Natural killer cell (primary cell): ENCODE measurements at regions not wholly inside any gene's neighbourhood (a gene's known extent, or its start where the extent isn't known, plus 50 kb on each side); places are given as distances from the start of the nearest gene placed in this dataset.
"Not testable (repeated sequence)": the region's sequence is repeated elsewhere in the genome, so short reads cannot be mapped to it uniquely, and the experiment has no call there.

Source experiments
- ATAC-seq, 3 donors: fragments of 150-1000 bp in 2 of 3; fragments of 200-7000 bp in 1 of 3; cut with Tn5 transposase; 1 replicate in 1 of 3; 2 replicates in 2 of 3; pipeline ENCODE4 v1.10.0; 2021; ENCODE audit warnings: mild to moderate bottlenecking in 2 of 3, moderate library complexity in 2 of 3
- DNase-seq, 2 donors: peaks; one replicate each; pipeline versions ENCODE4 v3.0.0 to v3.0.0-alpha.2; 2013 to 2021; ENCODE audit warnings: mixed read lengths in 1 of 2
- H3K27ac ChIP-seq: one replicate; pipeline ENCODE4 v1.5.1; 2013; ENCODE audit warnings: mild to moderate bottlenecking, low read length
- H3K27me3 ChIP-seq: one replicate; pipeline ENCODE4 v1.6.1; 2013; ENCODE audit warnings: low read length; ENCODE audit not compliant: control insufficient read depth, insufficient read depth
- H3K36me3 ChIP-seq: one replicate; pipeline ENCODE4 v1.6.1; 2013; ENCODE audit warnings: low read length; ENCODE audit not compliant: control insufficient read depth, insufficient read depth
- H3K4me1 ChIP-seq: one replicate; pipeline ENCODE4 v1.6.1; 2013; ENCODE audit warnings: low read length; ENCODE audit not compliant: control insufficient read depth, insufficient read depth
- H3K4me3 ChIP-seq: one replicate; pipeline ENCODE4 v1.5.1; 2013; ENCODE audit warnings: low read length
- H3K9me3 ChIP-seq: one replicate; pipeline ENCODE4 v1.6.1; 2013; ENCODE audit warnings: low read length; ENCODE audit not compliant: control insufficient read depth, insufficient read depth
- H3K27ac Mint-ChIP-seq, 2 donors: one replicate each; pipeline ENCODE4 v1.8.0; 2022; ENCODE audit warnings: mild to moderate bottlenecking in 2 of 2, mixed read lengths in 2 of 2, moderate library complexity in 1 of 2
- H3K27me3 Mint-ChIP-seq, 2 donors: one replicate each; pipeline ENCODE4 v1.8.0; 2022; ENCODE audit warnings: low read depth in 2 of 2, mixed read lengths in 2 of 2
- H3K36me3 Mint-ChIP-seq: one replicate; pipeline ENCODE4 v1.8.0; 2022; ENCODE audit warnings: mixed read lengths
- H3K4me1 Mint-ChIP-seq, 2 donors: one replicate each; pipeline ENCODE4 v1.8.0; 2022; ENCODE audit warnings: mixed read lengths in 2 of 2
- H3K4me3 Mint-ChIP-seq: one replicate; pipeline ENCODE4 v1.8.0; 2022; ENCODE audit warnings: mild to moderate bottlenecking, moderate library complexity, mixed read lengths
- H3K9me3 Mint-ChIP-seq, 2 donors: one replicate each; pipeline ENCODE4 v1.8.0; 2022; ENCODE audit warnings: mixed read lengths in 2 of 2
- WGBS: methylation state at CpG from one replicate; pipeline ENCODE4 v1.1.7; 2013; ENCODE audit warnings: missing lambda C conversion rate; ENCODE audit not compliant: insufficient coverage; 5-methylcytosine and 5-hydroxymethylcytosine counted together
- intact Hi-C: fragments of 100-400 bp; cut with micrococcal nuclease; formaldehyde crosslinking; loops from one replicate; pipeline ENCODE4 v1.14.2; 2022
- TF ChIP-seq, protein P1 (sequence below): fragments of 200-600 bp; IDR thresholded peaks from one replicate; pipeline ENCODE4 v1.8.0; 2022; ENCODE audit warnings: antibody characterized with exemption

DNA sequence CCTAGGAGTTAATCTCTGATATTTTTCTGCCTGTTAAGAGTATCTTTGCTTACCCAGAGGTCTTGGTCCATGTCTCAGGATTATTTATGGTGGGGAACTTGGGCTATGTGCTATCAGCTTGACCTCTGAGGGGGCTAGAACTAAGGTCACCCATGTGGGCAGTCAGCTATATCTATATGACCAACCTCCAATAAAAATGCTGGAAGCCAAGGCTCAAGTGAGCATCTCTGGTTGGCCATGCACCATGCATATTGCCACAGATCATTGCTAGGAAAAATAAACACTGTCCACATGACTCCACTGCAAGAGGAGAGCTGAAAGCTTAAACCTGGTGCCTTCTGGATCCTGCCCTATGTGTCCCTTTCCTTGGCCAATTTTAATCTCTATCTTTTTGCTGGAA lies 196.5 kb upstream of the SLC7A11 start:
- Mint-ChIP-seq H3K4me1 (no peaks in the 10 kb centered on the region), H3K27ac (no peak overlapping the region), H3K36me3 (no peaks in the 10 kb centered on the region), H3K4me3 (no peak overlapping the region), H3K9me3 (peaks cover 9 to 11% of the 10 kb centered on the region in 2 donors), H3K27me3 (no peaks in the 10 kb centered on the region)
- Histone ChIP-seq H3K27me3 (no peaks in the 10 kb centered on the region), H3K27ac (no peak overlapping the region), H3K36me3 (no peaks in the 10 kb centered on the region), H3K4me1 (no peaks in the 10 kb centered on the region), H3K9me3 (no peaks in the 10 kb centered on the region), H3K4me3 (no peak overlapping the region)
- no peak for DNase-seq
- intact Hi-C loops = no loop called here
- no peak for ATAC-seq
- TF ChIP-seq, protein P1, sequence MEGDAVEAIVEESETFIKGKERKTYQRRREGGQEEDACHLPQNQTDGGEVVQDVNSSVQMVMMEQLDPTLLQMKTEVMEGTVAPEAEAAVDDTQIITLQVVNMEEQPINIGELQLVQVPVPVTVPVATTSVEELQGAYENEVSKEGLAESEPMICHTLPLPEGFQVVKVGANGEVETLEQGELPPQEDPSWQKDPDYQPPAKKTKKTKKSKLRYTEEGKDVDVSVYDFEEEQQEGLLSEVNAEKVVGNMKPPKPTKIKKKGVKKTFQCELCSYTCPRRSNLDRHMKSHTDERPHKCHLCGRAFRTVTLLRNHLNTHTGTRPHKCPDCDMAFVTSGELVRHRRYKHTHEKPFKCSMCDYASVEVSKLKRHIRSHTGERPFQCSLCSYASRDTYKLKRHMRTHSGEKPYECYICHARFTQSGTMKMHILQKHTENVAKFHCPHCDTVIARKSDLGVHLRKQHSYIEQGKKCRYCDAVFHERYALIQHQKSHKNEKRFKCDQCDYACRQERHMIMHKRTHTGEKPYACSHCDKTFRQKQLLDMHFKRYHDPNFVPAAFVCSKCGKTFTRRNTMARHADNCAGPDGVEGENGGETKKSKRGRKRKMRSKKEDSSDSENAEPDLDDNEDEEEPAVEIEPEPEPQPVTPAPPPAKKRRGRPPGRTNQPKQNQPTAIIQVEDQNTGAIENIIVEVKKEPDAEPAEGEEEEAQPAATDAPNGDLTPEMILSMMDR = no peak

DNA sequence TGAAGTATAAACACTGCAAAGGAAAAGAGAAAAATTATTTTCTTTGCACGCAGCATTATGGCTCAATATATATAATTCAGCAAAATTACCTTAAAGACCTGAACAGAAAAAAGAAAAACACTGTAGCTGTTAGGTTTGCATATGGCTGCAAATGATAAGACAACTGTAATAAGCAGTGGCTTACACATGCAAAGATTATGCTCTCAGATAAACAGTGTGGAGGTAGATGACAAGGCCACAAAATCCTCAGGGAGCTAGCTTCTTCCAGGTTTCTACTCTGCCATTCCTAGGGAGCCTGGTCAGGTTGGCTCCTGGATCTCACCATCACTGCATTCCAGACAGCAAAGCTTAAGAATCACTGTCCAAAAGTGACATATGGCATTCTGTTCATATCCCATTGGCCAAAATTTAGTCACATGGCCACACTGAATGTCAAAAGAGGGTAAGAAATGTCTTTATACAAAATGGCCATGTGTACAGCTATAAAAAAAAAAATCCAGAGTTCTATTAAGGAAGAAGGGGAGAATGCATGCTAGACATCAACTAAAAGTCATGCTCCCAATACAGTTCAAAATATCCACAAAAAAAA lies 195.2 kb upstream of the SLC7A11 start:
- DNase-seq = no peak
- WGBS = no CpG with 5 or more reads among the region's 1 CpG
- Histone ChIP-seq H3K36me3 (no peaks in the 10 kb centered on the region), H3K4me1 (no peaks in the 10 kb centered on the region), H3K27ac (no peak overlapping the region), H3K4me3 (no peak overlapping the region), H3K27me3 (no peaks in the 10 kb centered on the region), H3K9me3 (no peaks in the 10 kb centered on the region)
- peaks cover 14 to 15% of the 10 kb centered on the region in 2 donors for H3K9me3 Mint-ChIP-seq
- H3K27ac Mint-ChIP-seq = no peak overlapping the region
- TF ChIP-seq, protein P1 = no peak
- H3K36me3 Mint-ChIP-seq = no peaks in the 10 kb centered on the region
- intact Hi-C loops = no loop called here
- ATAC-seq = no peak
- H3K4me1 Mint-ChIP-seq = no peaks in the 10 kb centered on the region
- H3K4me3 Mint-ChIP-seq = no peak overlapping the region
- no peaks in the 10 kb centered on the region for H3K27me3 Mint-ChIP-seq

DNA sequence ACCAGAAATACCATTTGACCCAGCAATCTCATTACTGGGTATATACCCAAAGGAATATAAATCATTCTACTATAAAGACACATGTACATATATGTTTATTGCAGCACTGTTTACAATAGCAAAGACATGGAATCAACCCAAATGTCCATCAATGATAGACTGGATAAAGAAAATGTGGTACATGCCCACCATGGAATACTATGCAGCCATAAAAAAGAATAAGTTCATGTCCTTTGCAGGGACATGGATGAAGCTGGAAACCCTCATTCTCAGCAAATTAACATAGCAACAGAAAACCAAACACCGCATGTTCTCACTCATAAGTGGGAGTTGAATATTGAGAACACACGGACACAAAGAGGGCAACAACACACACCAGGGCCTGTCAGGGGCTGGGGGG lies 193.6 kb upstream of the SLC7A11 start:
- H3K4me3 Mint-ChIP-seq, H3K4me3 ChIP-seq, ATAC-seq, H3K27ac ChIP-seq, H3K27me3 Mint-ChIP-seq, DNase-seq, H3K36me3 Mint-ChIP-seq, H3K27ac Mint-ChIP-seq, H3K4me1 Mint-ChIP-seq, H3K27me3 ChIP-seq, H3K4me1 ChIP-seq, H3K36me3 ChIP-seq, intact Hi-C loops: not testable (repeated sequence)
- H3K9me3 ChIP-seq = peaks cover 10% of the 10 kb centered on the region
- 88% methylated on average over 2 of the region's 2 CpGs for WGBS
- peaks cover 14 to 15% of the 10 kb centered on the region in 2 donors for H3K9me3 Mint-ChIP-seq

DNA sequence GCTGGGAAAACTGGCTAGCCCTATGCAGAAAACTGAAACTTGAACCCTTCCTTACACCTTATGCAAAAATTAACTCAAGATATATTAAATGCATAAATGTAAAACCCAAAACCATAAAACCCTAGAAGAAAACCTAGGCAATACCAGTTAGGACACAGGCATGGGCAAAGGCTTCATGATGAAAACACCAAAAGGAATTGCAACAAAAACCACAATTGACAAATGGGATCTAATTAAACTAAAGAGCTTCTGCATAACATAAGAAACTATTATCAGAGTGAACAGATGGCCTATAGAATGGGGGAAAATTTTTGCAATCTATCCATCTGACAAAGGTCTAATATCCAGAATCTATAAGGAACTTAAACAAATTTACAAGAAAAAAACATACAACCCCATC lies 192.9 kb upstream of the SLC7A11 start:
- peaks cover 14 to 15% of the 10 kb centered on the region in 2 donors for H3K9me3 Mint-ChIP-seq
- DNase-seq, H3K27ac Mint-ChIP-seq, intact Hi-C loops, H3K4me1 Mint-ChIP-seq, H3K36me3 ChIP-seq, H3K4me3 Mint-ChIP-seq, ATAC-seq, H3K4me3 ChIP-seq, H3K27me3 Mint-ChIP-seq, H3K27ac ChIP-seq, H3K36me3 Mint-ChIP-seq, H3K4me1 ChIP-seq, H3K27me3 ChIP-seq: not testable (repeated sequence)
- peaks cover 10% of the 10 kb centered on the region for H3K9me3 ChIP-seq
